ENCODE measurements at regions not wholly inside any gene's neighbourhood (a gene's known extent, or its start where the extent isn't known, plus 50 kb on each side); places are given as distances from the start of the nearest gene placed in this dataset.
"Not testable (repeated sequence)": the region's sequence is repeated elsewhere in the genome, so short reads cannot be mapped to it uniquely, and the experiment has no call there.

GRCh38 chr17:70278844-70279462, 109.6 kb downstream of the KCNJ2 start:
- in situ Hi-C loops (cut with HindIII; ENCODE audit: low sequenced_read_pairs) = no loop called here

GRCh38 chr17:70286391-70286790, 117.1 kb downstream of the KCNJ2 start:
- in situ Hi-C loops (cut with HindIII; ENCODE audit: low sequenced_read_pairs) = no loop called here

GRCh38 chr17:70288540-70289290, 119.4 kb downstream of the KCNJ2 start:
- in situ Hi-C loops (cut with HindIII; ENCODE audit: low sequenced_read_pairs) = no loop called here

- in situ Hi-C loops (cut with HindIII; ENCODE audit: low sequenced_read_pairs) = no loop called here
Observed at GRCh38 chr17:70290770-70291169, 121.4 kb downstream of the KCNJ2 start.

GRCh38 chr17:70292366-70292765, 123.0 kb downstream of the KCNJ2 start:
- in situ Hi-C loops (cut with HindIII; ENCODE audit: low sequenced_read_pairs) = no loop called here

- in situ Hi-C loops (cut with HindIII; ENCODE audit: low sequenced_read_pairs) = not testable (repeated sequence)
Observed at GRCh38 chr17:70293564-70294310, 124.4 kb downstream of the KCNJ2 start.

GRCh38 chr17:70295329-70295728, 126.0 kb downstream of the KCNJ2 start:
- in situ Hi-C loops (cut with HindIII; ENCODE audit: low sequenced_read_pairs) = no loop called here

GRCh38 chr17:70295731-70296130, 126.4 kb downstream of the KCNJ2 start:
- in situ Hi-C loops (cut with HindIII; ENCODE audit: low sequenced_read_pairs) = no loop called here

- in situ Hi-C loops (cut with HindIII; ENCODE audit: low sequenced_read_pairs) = no loop called here
Observed at GRCh38 chr17:70296456-70296855, 127.1 kb downstream of the KCNJ2 start.

GRCh38 chr17:70297397-70297796, 128.1 kb downstream of the KCNJ2 start:
- in situ Hi-C loops (cut with HindIII; ENCODE audit: low sequenced_read_pairs) = no loop called here

- in situ Hi-C loops (cut with HindIII; ENCODE audit: low sequenced_read_pairs) = no loop called here
Observed at GRCh38 chr17:70298929-70299531, 129.7 kb downstream of the KCNJ2 start.

- in situ Hi-C loops (cut with HindIII; ENCODE audit: low sequenced_read_pairs) = no loop called here
Observed at GRCh38 chr17:70307430-70308225, 138.3 kb downstream of the KCNJ2 start.

- in situ Hi-C loops (cut with HindIII; ENCODE audit: low sequenced_read_pairs) = no loop called here
Observed at GRCh38 chr17:70308618-70309017, 139.3 kb downstream of the KCNJ2 start.

- in situ Hi-C loops (cut with HindIII; ENCODE audit: low sequenced_read_pairs) = no loop called here
Observed at GRCh38 chr17:70310221-70310672, 140.9 kb downstream of the KCNJ2 start.

GRCh38 chr17:70313086-70313852, 143.9 kb downstream of the KCNJ2 start:
- in situ Hi-C loops (cut with HindIII; ENCODE audit: low sequenced_read_pairs) = no loop called here

- in situ Hi-C loops (cut with HindIII; ENCODE audit: low sequenced_read_pairs) = no loop called here
Observed at GRCh38 chr17:70314096-70314495, 144.8 kb downstream of the KCNJ2 start.

GRCh38 chr17:70314506-70314905, 145.2 kb downstream of the KCNJ2 start:
- in situ Hi-C loops (cut with HindIII; ENCODE audit: low sequenced_read_pairs) = no loop called here

- in situ Hi-C loops (cut with HindIII; ENCODE audit: low sequenced_read_pairs) = no loop called here
Observed at GRCh38 chr17:70317421-70317820, 148.1 kb downstream of the KCNJ2 start.

- in situ Hi-C loops (cut with HindIII; ENCODE audit: low sequenced_read_pairs) = no loop called here
Observed at GRCh38 chr17:70318051-70318450, 148.7 kb downstream of the KCNJ2 start.

GRCh38 chr17:70319516-70319915, 150.2 kb downstream of the KCNJ2 start:
- in situ Hi-C loops (cut with HindIII; ENCODE audit: low sequenced_read_pairs) = no loop called here

Data from DLD1 (cell line).